Keratinocyte (primary cell): ENCODE measurements at regions not wholly inside any gene's neighbourhood (a gene's known extent, or its start where the extent isn't known, plus 50 kb on each side); places are given as distances from the start of the nearest gene placed in this dataset.

Experiments
- DNase-seq: peaks from one replicate; pipeline ENCODE4 v3.0.0-alpha.2; 2011; ENCODE audit warnings: low read depth, missing footprints, low spot score
- FAIRE-seq: peaks from 2 replicates; lab custom pipeline; 2011; peaks lifted over from hg19 to GRCh38; lab: Jason Lieb, UNC
- H2AFZ ChIP-seq: 2 replicates; pipeline ENCODE4 v1.6.0; 2012; ENCODE audit warnings: low read length, control low read depth, inconsistent platforms; ENCODE audit not compliant: control insufficient read depth
- H3K27ac ChIP-seq: 2 replicates; pipeline ENCODE4 v1.5.1; 2011; ENCODE audit warnings: low read length; ENCODE audit not compliant: control insufficient read depth, insufficient read depth
- H3K27me3 ChIP-seq: 3 replicates; pipeline ENCODE4 v1.6.0; 2011; ENCODE audit warnings: low read length; ENCODE audit not compliant: control insufficient read depth, insufficient read depth; ENCODE audit errors: extremely low read depth
- H3K36me3 ChIP-seq, 2 experiments: 2 replicates in 1 of 2; 3 replicates in 1 of 2; pipeline ENCODE4 v1.5.1; 2011; ENCODE audit warnings: low read length in 2 of 2, mild to moderate bottlenecking in 1 of 2; ENCODE audit not compliant: control insufficient read depth in 2 of 2, insufficient read depth in 2 of 2; ENCODE audit errors: extremely low read depth in 1 of 2
- H3K4me1 ChIP-seq: 3 replicates; pipeline ENCODE4 v1.5.1; 2011; ENCODE audit warnings: low read length; ENCODE audit not compliant: control insufficient read depth, insufficient read depth; ENCODE audit errors: extremely low read depth
- H3K4me2 ChIP-seq: 3 replicates; pipeline ENCODE4 v1.6.0; 2011; ENCODE audit warnings: low read depth, low read length; ENCODE audit not compliant: control insufficient read depth, insufficient read depth; ENCODE audit errors: extremely low read depth
- H3K4me3 ChIP-seq, 3 experiments: fragments of 200-600 bp in 1 of 3; sonication (generic) in 1 of 3; 2 replicates in 2 of 3; 3 replicates in 1 of 3; pipeline ENCODE4 v1.5.1; 2011 to 2016; ENCODE audit warnings: low read length in 3 of 3, mild to moderate bottlenecking in 3 of 3, control low read depth in 2 of 3, inconsistent platforms in 1 of 3, low read depth in 1 of 3, mixed read lengths in 1 of 3, mixed run types in 1 of 3, moderate library complexity in 1 of 3; ENCODE audit not compliant: control insufficient read depth in 2 of 3, insufficient read depth in 2 of 3; ENCODE audit errors: extremely low read depth in 1 of 3
- H3K79me2 ChIP-seq: 2 replicates; pipeline ENCODE4 v1.6.0; 2012; ENCODE audit warnings: low read length; ENCODE audit not compliant: control insufficient read depth, insufficient read depth
- H3K9ac ChIP-seq: 3 replicates; pipeline ENCODE4 v1.6.0; 2011; ENCODE audit warnings: low read length; ENCODE audit not compliant: control insufficient read depth, insufficient read depth; ENCODE audit errors: extremely low read depth
- H3K9me1 ChIP-seq: 3 replicates; pipeline ENCODE4 v1.6.0; 2011; ENCODE audit warnings: low read length; ENCODE audit not compliant: control insufficient read depth, insufficient read depth; ENCODE audit errors: extremely low read depth
- H3K9me3 ChIP-seq: 2 replicates; pipeline ENCODE4 v1.5.1; 2012; ENCODE audit warnings: low read depth, low read length; ENCODE audit not compliant: control insufficient read depth
- H4K20me1 ChIP-seq: 3 replicates; pipeline ENCODE4 v1.6.0; 2011; ENCODE audit warnings: low read length; ENCODE audit not compliant: control insufficient read depth, insufficient read depth; ENCODE audit errors: extremely low read depth
- EZH2 ChIP-seq: IDR thresholded peaks from one replicate; pipeline ENCODE4 v1.6.1; 2012; ENCODE audit warnings: inconsistent platforms, mild to moderate bottlenecking, low read length, moderate library complexity
- dilution Hi-C: fragments of 300-500 bp; cut with MboI; formaldehyde crosslinking; loops from one replicate; pipeline ENCODE4 v1.7.0; 2020; ENCODE audit warnings: low sequenced_read_pairs; ENCODE audit not compliant: extremely low pct_ligation_motif_present
- TF ChIP-seq, protein P1 (sequence below), 3 experiments: IDR thresholded peaks in 1 of 3; conservative IDR thresholded peaks in 1 of 3; optimal IDR thresholded peaks in 1 of 3; 2 replicates in 2 of 3; 3 replicates in 1 of 3; pipeline versions ENCODE3 to v1.5.1; 2011; ENCODE audit warnings: low read length in 3 of 3, mild to moderate bottlenecking in 3 of 3, moderate library complexity in 2 of 3, control low read depth in 1 of 3, inconsistent platforms in 1 of 3; ENCODE audit not compliant: insufficient read depth in 2 of 3; ENCODE audit errors: extremely low read depth in 1 of 3

DNA sequence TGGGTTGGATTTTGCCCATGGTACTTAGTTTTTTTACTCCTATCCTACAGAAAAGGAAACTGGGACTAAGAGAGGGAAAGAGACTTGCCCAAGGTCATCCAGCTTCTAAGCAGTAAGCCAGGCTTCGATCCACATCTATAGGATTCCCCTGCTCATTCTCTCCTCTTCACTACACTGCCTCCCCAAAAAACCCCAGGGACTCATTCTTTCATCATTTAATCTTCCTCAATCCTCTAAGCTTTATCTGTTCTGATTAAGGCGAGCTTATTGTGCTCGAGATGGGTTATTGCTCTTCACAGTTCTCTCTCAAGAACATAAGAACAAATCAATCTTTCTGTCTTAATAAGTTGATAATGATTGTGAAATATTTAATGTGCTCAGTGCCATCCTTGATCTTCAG lies 511.1 kb upstream of the BRINP1 start:
- Histone ChIP-seq H3K27ac (no peak overlapping the region), H3K4me2 (no peak overlapping the region), H3K9ac (no peak overlapping the region), H3K9me3 (no peaks in the 10 kb centered on the region), H3K4me1 (no peaks in the 10 kb centered on the region), H3K79me2 (no peaks in the 10 kb centered on the region), H4K20me1 (no peaks in the 10 kb centered on the region), H3K36me3 (no peaks in the 10 kb centered on the region), H3K9me1 (no peaks in the 10 kb centered on the region), H2AFZ (no peak overlapping the region), H3K4me3 (no peak overlapping the region), H3K27me3 (no peaks in the 10 kb centered on the region)
- dilution Hi-C loops: no loop called here
- FAIRE-seq: no peak
- DNase-seq: no peak
- no peak for TF ChIP-seq EZH2
- TF ChIP-seq, protein P1, sequence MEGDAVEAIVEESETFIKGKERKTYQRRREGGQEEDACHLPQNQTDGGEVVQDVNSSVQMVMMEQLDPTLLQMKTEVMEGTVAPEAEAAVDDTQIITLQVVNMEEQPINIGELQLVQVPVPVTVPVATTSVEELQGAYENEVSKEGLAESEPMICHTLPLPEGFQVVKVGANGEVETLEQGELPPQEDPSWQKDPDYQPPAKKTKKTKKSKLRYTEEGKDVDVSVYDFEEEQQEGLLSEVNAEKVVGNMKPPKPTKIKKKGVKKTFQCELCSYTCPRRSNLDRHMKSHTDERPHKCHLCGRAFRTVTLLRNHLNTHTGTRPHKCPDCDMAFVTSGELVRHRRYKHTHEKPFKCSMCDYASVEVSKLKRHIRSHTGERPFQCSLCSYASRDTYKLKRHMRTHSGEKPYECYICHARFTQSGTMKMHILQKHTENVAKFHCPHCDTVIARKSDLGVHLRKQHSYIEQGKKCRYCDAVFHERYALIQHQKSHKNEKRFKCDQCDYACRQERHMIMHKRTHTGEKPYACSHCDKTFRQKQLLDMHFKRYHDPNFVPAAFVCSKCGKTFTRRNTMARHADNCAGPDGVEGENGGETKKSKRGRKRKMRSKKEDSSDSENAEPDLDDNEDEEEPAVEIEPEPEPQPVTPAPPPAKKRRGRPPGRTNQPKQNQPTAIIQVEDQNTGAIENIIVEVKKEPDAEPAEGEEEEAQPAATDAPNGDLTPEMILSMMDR (optimal IDR thresholded peaks at IDR 0.05 in 1 of 3, IDR thresholded peaks at IDR 0.05 in 1 of 3, conservative IDR thresholded peaks at IDR 0.05 in 1 of 3; ENCODE audit: extremely low read depth in 1 of 3, insufficient read depth in 2 of 3, low read length in 3 of 3): no peak

DNA sequence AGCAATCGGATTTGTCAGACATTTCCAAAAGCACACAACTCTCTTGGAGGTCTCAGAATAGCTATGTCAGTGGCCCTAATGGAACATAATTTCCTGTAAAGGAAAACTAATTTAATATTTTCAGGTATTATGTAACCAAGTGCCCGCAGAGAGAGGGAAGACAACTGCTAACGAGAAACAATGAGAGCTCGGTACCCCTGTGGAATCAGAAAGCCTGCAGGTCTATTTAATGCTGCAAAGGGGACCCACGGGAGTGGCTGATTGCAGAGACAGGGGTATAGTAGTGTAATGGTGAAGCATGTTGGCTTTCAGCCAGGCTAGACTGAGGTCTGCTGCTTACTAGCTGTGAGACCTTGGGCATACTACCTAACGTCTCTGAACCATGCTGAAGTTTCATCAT lies 508.1 kb upstream of the BRINP1 start:
- Histone ChIP-seq H3K36me3 (no peaks in the 10 kb centered on the region), H3K9ac (no peak overlapping the region), H3K27me3 (no peaks in the 10 kb centered on the region), H3K4me1 (no peaks in the 10 kb centered on the region), H3K4me3 (no peak overlapping the region), H3K9me3 (no peaks in the 10 kb centered on the region), H4K20me1 (no peaks in the 10 kb centered on the region), H3K4me2 (no peak overlapping the region), H2AFZ (no peak overlapping the region), H3K9me1 (no peaks in the 10 kb centered on the region), H3K27ac (no peak overlapping the region), H3K79me2 (no peaks in the 10 kb centered on the region)
- DNase-seq (no peak), FAIRE-seq (no peak)
- dilution Hi-C loops: no loop called here
- TF ChIP-seq, protein P1 (optimal IDR thresholded peaks at IDR 0.05 in 1 of 3, IDR thresholded peaks at IDR 0.05 in 1 of 3, conservative IDR thresholded peaks at IDR 0.05 in 1 of 3; ENCODE audit: extremely low read depth in 1 of 3, insufficient read depth in 2 of 3, low read length in 3 of 3): no peak
- TF ChIP-seq EZH2: no peak
